NCI-H510A treated with DMSO at 0.1 percent for 48 hours (cell line): ENCODE measurements at regions not wholly inside any gene's neighbourhood (a gene's known extent, or its start where the extent isn't known, plus 50 kb on each side); places are given as distances from the start of the nearest gene placed in this dataset.
A peak's percentile ranks its signal among the peaks of the same experiment; 100 is the strongest.

ENCODE experiments used
- DNase-seq: peaks from one replicate; lab custom pipeline; 2025; lab: John Stamatoyannopoulos, UW

DNA sequence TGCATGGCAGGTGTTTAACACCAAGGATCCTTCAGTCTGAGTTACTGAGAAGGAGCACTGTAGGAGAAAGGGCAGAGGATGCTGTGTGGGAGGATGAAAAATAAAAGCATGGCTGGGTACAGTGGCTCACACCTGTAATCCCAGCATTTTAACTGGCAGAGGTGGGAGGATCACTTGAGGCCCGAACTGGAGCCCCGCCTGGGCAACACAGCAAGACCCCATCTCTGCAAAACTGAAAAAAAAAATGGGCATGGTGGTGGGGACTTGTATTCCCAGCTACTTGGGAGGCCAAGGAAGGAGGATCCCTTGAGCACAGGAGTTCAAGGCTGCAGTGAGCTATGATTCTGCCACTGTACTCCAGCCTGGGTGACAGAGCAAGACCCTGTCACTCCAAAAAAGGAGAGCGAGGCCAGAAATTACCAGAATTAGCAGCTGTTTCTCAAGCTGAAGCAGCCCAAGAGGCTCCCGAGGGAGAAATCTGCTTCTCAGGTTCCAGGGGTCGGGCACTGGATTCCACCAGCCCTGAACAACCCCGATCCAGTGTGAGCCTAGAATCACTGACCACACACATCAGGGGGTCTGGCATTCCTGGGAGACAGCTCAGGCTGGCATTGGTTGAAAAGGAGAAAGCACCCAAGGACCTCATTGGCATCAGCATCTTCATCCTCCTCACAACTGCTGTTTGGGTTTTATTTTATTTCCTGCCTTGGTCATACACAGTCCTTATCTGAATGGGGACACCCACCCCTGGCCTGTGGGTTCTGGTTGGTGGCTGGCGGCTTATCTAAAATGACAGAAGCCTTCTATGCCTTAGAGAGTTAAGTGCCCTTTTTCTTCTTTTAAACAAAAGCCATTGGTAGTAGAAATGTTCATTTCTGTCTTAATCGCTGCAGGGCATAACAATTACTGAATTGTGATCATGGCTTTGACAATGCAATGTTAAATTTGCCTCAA, 66.3 kb upstream of the TRIM2 start:
- no peak for DNase-seq

DNA sequence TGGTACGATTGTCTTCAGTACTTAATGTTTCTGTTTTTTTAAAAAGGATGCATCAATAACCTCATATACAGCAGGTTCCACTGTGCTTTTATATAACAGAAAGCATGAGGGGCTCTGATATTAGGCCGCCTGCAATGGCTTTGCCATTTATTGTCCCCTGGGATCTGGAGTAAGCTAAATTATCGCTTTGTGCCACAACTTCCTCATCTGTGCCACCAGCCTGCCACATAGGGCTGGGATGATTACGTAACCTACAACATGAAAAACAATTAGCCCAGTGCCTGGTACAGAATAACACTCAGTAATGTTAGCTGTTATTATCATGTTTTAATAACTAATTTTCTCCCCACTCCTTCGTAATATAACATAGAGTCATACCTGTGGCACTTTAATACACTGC, 65.5 kb upstream of the TRIM2 start:
- DNase-seq = no peak

GRCh38 chr4:153140294-153140693, 63.9 kb upstream of the TRIM2 start:
- DNase-seq = no peak

- no peak for DNase-seq
These were observed 63.0 kb upstream of the TRIM2 start for GRCh38 chr4:153141238-153141637.

GRCh38 chr4:153142700-153143438, 61.4 kb upstream of the TRIM2 start:
- peak; percentile 52 for DNase-seq

DNA sequence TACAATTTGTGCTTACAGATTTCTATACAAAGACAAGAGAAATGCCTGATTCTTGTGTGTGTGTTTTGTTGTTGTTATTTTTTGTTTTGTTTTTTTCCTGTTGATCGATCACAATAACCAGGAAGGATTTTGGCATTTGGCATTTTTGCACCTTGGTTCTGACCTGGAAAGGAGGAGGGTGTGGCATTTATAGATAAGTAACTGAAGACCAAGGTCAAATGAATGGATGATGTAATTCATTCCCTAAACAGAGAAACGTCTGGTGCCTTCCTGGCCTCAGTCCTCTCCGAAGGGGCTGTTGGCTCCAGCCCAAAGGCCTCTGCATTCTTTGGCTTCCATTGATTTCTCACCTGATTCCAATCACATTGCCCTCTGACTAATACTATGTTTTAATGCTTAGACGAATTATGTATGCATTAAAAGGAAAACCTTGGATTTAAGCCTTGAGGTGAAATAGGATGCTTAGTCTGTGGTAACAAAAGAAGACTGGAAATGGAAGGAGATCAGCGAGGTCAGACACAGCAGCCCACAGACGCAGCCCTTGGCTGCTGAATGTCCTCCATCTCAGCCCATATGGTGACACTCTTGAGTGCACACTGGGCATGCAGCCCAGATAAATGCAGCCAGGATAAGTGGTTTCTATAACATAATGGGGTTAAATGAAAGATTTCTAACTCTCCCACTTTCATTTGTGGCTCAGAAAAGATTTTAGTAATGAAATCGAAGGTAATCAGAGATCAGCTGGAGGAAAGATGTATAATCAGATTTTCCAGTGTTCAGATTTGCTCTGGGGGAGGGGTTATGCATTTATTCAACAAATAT, 60.5 kb upstream of the TRIM2 start:
- DNase-seq = peak; percentile 56

GRCh38 chr4:153146031-153146430, 58.2 kb upstream of the TRIM2 start:
- DNase-seq = no peak

DNA sequence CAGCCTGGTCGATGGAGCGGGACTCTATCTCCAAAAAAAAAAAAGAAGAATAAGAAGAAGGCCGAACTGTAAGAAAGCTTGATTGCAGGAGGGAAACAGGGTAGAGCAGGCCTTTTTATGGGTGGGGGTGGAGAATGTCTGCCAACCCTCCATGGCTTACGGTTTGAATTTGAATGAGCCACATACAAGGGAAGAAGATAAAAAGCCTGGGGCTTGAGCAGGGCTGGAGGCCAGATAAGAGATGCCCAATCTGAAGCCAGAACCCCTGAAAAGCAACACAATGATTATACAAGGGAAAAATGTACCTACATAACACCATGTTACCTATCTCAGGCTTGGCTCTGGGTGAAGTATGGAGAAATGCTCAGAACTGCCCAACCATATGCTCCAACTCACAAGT, 57.3 kb upstream of the TRIM2 start:
- DNase-seq = no peak

DNA sequence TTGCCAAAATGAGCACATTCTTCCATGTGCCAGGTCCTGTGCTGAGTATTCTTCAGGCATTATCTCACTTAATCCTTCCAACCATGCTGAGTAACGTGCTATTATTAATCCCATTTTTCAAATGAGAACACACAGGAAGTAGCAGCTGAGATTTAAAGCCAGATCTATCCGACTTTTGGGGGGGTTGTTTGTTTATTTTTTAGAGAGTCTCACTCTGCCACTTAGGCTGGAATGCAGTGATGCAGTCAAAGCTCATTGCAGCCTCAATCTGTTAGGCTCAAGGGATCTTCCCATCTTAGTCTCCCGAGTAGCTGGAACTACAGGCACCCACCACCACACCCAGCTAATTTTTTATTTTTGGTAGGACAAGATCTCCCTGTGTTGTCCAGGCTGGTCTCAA, 55.5 kb upstream of the TRIM2 start:
- no peak for DNase-seq

DNA sequence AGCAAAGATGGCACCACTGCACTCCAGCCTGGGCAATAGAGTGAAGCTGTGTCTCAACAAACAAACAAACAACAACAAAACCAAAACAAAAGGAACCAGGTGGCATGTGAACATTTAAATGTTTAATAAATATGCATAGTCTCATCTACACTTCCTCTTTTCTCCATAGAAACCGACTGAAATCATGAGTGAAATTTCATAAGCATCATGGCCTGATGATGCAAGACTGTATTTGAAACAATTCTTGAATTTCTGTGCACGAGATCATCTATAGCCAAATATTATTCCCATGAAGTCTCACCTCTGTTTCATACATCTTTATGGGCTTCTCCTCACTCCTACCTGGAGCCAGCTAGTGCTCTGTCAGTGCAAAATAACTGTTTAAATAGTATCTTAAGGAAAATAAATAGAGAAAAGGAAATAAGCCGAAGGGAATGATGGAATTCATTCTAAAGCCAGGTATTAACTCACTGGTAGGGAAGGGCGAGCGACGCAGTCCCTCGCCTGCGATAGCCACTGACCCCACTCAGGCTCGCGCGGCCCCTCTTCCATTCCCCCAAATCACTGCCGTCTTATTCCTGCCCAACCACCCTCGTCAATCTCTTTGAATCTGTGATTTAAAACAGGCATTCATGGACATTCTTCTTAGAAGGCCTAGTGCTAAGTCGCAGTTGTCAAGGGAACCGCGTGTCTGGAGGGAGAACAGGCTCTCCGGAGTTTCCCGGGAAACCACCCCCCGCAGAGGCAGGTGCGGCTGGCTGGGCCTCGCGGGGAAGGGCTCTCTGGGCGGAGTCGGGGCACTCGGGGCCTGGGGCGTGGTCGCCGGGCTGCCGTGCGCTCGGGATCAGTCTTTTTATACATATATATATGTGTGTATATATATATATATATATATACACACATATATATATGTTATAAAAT, 52.4 kb upstream of the TRIM2 start:
- DNase-seq = peak; percentile 63

- peak; percentile 53 for DNase-seq
These were observed 51.5 kb upstream of the TRIM2 start for GRCh38 chr4:153152501-153153338.

DNA sequence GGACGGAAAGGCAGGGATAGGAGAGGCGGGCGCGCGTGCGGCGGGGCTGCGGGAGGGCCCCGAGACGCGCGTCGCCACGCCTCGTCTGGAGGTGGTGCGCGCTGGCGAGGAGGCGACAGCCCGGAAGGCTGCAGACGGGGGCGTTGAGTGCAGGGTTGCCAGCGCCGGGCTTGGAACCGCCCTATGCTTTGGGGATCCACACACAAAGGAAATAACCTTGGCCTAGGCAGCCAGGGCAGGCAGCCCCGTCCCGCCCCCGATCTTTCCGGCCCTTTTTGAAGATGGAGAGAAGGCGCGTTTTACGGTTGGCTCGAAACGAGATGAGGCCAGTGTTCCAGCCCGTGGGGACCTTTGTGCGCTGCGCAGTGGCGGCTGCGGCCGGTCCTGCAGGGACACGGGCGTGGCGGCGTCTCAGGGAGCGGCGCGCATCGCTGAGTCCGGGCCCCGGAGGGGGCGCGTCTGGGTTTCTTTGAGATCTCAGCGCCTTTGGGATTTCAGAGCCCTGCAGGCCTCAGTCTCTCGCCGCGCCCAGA, 50.8 kb upstream of the TRIM2 start:
- peak; percentile 41 for DNase-seq

DNA sequence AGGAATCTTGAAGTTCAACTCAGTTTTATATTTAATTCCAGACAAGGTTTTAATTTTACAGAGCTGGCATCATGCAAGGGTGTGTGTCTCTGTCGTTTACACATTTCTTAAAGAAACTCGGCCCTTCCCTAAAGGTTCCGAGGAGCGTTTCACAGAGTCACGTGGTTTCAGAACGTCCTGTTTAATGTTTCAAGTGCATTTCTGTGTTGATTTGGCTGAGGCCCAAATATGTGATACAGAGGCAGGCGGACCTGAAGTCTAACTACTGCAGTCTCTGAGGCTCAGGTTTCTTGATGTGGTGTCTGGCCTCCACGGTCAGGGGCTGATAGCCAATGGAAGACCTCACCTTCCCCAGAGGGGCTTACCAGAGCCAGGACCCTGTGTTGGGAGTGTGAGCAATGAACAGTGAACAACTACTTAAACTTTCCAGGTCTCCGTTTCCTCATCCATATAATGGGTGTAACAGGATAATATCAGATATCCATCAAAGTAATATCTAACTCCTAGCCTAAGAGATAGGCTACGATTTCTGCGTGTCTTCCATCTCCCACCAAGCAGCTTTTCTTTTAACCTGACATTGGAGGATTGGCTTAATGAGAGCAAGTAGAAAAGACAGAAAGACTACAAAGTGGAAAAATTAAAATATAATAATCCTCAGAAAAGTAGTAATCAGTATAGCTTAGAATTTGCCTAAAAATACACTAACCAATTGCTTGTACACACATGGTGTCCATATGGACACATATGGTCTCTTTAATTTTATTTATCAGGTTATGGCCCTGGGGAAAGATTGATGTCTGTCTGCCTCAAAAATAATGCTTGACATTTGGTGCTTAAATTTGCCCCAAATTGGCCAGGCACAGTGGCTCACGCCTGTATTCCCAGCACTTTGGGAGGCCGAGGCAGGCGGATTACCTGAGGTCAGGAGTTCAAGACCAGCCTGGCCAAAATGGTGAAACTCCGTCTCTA, 50.0 kb upstream of the TRIM2 start:
- DNase-seq = peak; percentile 31
